ENCODE measurements at regions not wholly inside any gene's neighbourhood (a gene's known extent, or its start where the extent isn't known, plus 50 kb on each side); places are given as distances from the start of the nearest gene placed in this dataset.

GRCh38 chr18:76757335-76757734 lies 65.0 kb upstream of the ZNF236 start:
- TF ChIP-seq CTCF (IDR thresholded peaks at IDR 0.05; ENCODE audit: control insufficient read depth, extremely low read depth, insufficient read depth): no peak
- H3K4me3 ChIP-seq (ENCODE audit: low read depth, low read length): no peak overlapping the region
- DNase-seq (ENCODE audit: low read depth): no peak

GRCh38 chr18:76756531-76757253 lies 65.7 kb upstream of the ZNF236 start:
- no peak overlapping the region for H3K4me3 ChIP-seq (ENCODE audit: low read depth, low read length)
- TF ChIP-seq CTCF (IDR thresholded peaks at IDR 0.05; ENCODE audit: control insufficient read depth, extremely low read depth, insufficient read depth): no peak
- no peak for DNase-seq (ENCODE audit: low read depth)

- DNase-seq (ENCODE audit: low read depth): no peak
- H3K4me3 ChIP-seq (ENCODE audit: low read depth, low read length): no peak overlapping the region
Observed at GRCh38 chr18:76754351-76754750, 68.0 kb upstream of the ZNF236 start.

GRCh38 chr18:76752400-76752799 lies 70.0 kb upstream of the ZNF236 start:
- no peak for TF ChIP-seq CTCF (IDR thresholded peaks at IDR 0.05; ENCODE audit: control insufficient read depth, extremely low read depth, insufficient read depth)
- DNase-seq (ENCODE audit: low read depth): no peak
- no peak overlapping the region for H3K4me3 ChIP-seq (ENCODE audit: low read depth, low read length)

More at GRCh38 chr18:76754351-76754750, 68.0 kb upstream of the ZNF236 start:
- no peak for TF ChIP-seq CTCF (IDR thresholded peaks at IDR 0.05; ENCODE audit: control insufficient read depth, extremely low read depth, insufficient read depth)

GRCh38 chr18:76750917-76751890 lies 71.2 kb upstream of the ZNF236 start:
- no peak for TF ChIP-seq CTCF (IDR thresholded peaks at IDR 0.05; ENCODE audit: control insufficient read depth, extremely low read depth, insufficient read depth)
- no peak overlapping the region for H3K4me3 ChIP-seq (ENCODE audit: low read depth, low read length)
- DNase-seq (ENCODE audit: low read depth): no peak

- no peak for TF ChIP-seq CTCF (IDR thresholded peaks at IDR 0.05; ENCODE audit: control insufficient read depth, extremely low read depth, insufficient read depth)
- H3K4me3 ChIP-seq (ENCODE audit: low read depth, low read length): no peak overlapping the region
- DNase-seq (ENCODE audit: low read depth): no peak
Observed at GRCh38 chr18:76750269-76750668, 72.1 kb upstream of the ZNF236 start.

Data from LNCaP clone FGC (cell line).